ENCODE measurements at regions not wholly inside any gene's neighbourhood (a gene's known extent, or its start where the extent isn't known, plus 50 kb on each side); places are given as distances from the start of the nearest gene placed in this dataset.

- intact Hi-C loops (cut with DNase I): no loop called here
- Histone ChIP-seq H3K9me3 (no peaks in the 10 kb centered on the region), H3K4me1 (no peaks in the 10 kb centered on the region), H3K27ac (replicated peaks in 1 of 4) (no peak overlapping the region), H3K36me3 (no peaks in the 10 kb centered on the region), H3K4me3 (no peak overlapping the region), H3K27me3 (no peaks in the 10 kb centered on the region)
- no peak for TF ChIP-seq POLR2A (IDR thresholded peaks at IDR 0.05; ENCODE audit: low read depth)
- no peak for TF ChIP-seq POLR2AphosphoS5 (IDR thresholded peaks at IDR 0.05)
- TF ChIP-seq, protein P1, sequence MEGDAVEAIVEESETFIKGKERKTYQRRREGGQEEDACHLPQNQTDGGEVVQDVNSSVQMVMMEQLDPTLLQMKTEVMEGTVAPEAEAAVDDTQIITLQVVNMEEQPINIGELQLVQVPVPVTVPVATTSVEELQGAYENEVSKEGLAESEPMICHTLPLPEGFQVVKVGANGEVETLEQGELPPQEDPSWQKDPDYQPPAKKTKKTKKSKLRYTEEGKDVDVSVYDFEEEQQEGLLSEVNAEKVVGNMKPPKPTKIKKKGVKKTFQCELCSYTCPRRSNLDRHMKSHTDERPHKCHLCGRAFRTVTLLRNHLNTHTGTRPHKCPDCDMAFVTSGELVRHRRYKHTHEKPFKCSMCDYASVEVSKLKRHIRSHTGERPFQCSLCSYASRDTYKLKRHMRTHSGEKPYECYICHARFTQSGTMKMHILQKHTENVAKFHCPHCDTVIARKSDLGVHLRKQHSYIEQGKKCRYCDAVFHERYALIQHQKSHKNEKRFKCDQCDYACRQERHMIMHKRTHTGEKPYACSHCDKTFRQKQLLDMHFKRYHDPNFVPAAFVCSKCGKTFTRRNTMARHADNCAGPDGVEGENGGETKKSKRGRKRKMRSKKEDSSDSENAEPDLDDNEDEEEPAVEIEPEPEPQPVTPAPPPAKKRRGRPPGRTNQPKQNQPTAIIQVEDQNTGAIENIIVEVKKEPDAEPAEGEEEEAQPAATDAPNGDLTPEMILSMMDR (IDR thresholded peaks at IDR 0.05): no peak
- TF ChIP-seq EP300 (IDR thresholded peaks at IDR 0.05): no peak
- no peak for DNase-seq (ENCODE audit: extremely low spot score)
- WGBS: 82% methylated on average over 6 of the region's 6 CpGs
Measured at GRCh38 chr7:67698354-67698753, 701.7 kb downstream of the TYW1 start.

DNA sequence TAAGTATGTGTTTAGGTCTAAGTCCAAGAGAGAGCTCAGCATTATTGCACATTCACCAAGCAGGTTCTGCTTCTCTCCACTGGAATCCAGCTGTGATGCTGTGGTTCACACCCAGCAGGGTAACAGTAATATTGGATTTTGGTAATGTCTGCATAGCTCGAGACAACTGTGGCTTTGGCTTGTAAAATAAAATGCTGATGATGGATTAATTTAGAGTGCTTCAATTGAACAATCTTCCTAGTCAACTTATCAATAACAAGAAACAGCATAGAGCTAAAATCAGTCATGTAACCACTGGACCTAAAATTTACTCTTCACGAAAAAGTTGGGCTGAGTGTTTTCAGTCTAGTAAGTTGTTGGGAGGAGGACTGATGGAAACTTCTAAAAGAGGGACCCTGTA, 709.2 kb downstream of the TYW1 start:
- Histone ChIP-seq H3K4me1 (no peaks in the 10 kb centered on the region), H3K4me3 (no peak overlapping the region), H3K27me3 (no peaks in the 10 kb centered on the region), H3K9me3 (peaks cover 0 to 6% (median 2%) of the 10 kb centered on the region in 4 donors), H3K36me3 (no peaks in the 10 kb centered on the region), H3K27ac (replicated peaks in 1 of 4) (no peak overlapping the region)
- no peak for DNase-seq (ENCODE audit: extremely low spot score)
- TF ChIP-seq EP300 (IDR thresholded peaks at IDR 0.05) (no peak), POLR2AphosphoS5 (IDR thresholded peaks at IDR 0.05) (no peak)
- WGBS: 77% methylated on average over 2 of the region's 2 CpGs
- intact Hi-C loops (cut with DNase I): no loop called here

DNA sequence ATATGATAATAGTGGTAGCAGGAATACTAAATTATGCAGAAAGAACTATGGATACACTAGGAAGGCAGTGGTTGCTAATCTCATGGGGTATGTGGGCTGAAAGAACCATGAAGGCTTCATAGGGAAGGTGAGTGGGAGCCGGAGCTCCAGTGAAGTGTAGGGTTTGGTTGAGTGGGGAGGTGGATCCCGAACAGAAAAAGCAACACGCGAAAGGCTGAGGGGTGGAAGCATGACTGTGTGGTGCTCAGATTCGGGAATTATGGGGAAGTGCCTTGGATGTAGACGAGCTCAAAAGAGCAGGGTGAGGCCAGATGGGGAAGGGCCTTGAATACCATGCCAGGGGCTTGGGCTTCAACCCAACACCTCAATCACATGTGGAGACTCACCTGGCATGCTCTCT, 715.1 kb downstream of the TYW1 start:
- TF ChIP-seq, protein P1 (IDR thresholded peaks at IDR 0.05): no peak
- no peak for TF ChIP-seq POLR2AphosphoS5 (IDR thresholded peaks at IDR 0.05)
- no peak for TF ChIP-seq EP300 (IDR thresholded peaks at IDR 0.05)
- TF ChIP-seq POLR2A (IDR thresholded peaks at IDR 0.05; ENCODE audit: low read depth): no peak
- peaks cover 0 to 6% (median 2%) of the 10 kb centered on the region in 4 donors for H3K9me3 ChIP-seq
- WGBS: 93% methylated on average over 6 of the region's 6 CpGs
- no peak overlapping the region for H3K27ac ChIP-seq (replicated peaks in 1 of 4)
- intact Hi-C loops (cut with DNase I): no loop called here
- H3K27me3 ChIP-seq: no peaks in the 10 kb centered on the region
- no peak overlapping the region for H3K4me3 ChIP-seq
- no peak for DNase-seq (ENCODE audit: extremely low spot score)
- no peaks in the 10 kb centered on the region for H3K36me3 ChIP-seq
- H3K4me1 ChIP-seq: no peaks in the 10 kb centered on the region

DNA sequence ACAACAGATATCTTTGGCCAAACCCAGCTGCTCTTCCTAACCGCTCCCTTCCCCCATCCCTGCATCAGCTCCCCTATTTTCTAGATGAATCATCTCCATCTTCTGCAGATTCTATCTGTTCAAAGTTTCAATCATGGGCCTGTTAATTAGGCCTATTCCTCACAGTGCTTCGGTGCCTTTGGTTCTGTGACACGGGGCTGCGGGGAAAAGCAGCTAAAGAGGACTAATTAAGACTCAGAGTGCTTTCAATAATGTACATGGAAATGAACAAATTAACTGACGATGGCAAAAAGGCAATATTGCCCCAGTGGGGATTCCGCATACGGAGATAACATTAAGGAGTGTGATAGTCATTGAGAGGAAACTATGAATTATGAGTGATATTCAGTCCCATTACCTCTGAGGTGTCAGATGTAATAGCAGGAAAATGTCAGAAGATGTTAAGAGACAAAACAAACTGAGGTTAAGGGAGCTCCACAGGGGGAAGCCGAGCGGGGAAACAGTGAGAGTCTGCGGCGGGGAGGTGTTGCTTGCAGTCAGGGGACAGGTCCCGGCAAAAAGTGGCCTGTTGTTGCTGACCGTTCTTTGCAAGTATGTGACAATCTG, 716.9 kb downstream of the TYW1 start:
- H3K4me1 ChIP-seq: no peaks in the 10 kb centered on the region
- H3K9me3 ChIP-seq: peaks cover 0 to 5% (median 2%) of the 10 kb centered on the region in 4 donors
- no peak overlapping the region for H3K4me3 ChIP-seq
- DNase-seq (ENCODE audit: extremely low spot score): no peak
- no peak for TF ChIP-seq EP300 (IDR thresholded peaks at IDR 0.05)
- no peak for TF ChIP-seq POLR2A (IDR thresholded peaks at IDR 0.05; ENCODE audit: low read depth)
- TF ChIP-seq POLR2AphosphoS5 (IDR thresholded peaks at IDR 0.05): no peak
- TF ChIP-seq, protein P1 (IDR thresholded peaks at IDR 0.05): no peak
- H3K27me3 ChIP-seq: no peaks in the 10 kb centered on the region
- H3K27ac ChIP-seq (replicated peaks in 1 of 4): no peak overlapping the region
- no peaks in the 10 kb centered on the region for H3K36me3 ChIP-seq
- intact Hi-C loops (cut with DNase I): no loop called here
- WGBS: 79% methylated on average over 13 of the region's 13 CpGs

DNA sequence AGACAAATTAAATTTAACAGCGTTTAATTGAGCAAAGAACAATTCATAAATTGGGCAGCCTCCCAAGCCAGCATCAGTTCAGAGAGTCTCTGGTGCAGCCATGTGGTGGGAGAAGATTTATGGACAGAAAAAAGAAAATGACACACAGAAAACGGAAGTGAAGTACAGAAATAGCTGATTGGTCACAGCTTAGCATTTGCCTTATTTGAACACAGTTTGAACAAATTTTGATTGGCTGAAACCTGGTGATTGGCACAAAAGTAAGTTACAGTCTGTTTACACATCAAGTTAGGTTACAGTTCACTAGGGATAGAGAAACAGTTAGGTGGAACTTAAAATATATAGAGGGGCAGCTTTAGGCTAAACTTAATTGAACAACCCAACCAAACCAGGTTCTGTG, 720.1 kb downstream of the TYW1 start:
- intact Hi-C loops (cut with DNase I): no loop called here
- H3K27me3 ChIP-seq: no peaks in the 10 kb centered on the region
- 46% methylated on average over 2 of the region's 2 CpGs for WGBS
- no peaks in the 10 kb centered on the region for H3K9me3 ChIP-seq
- no peaks in the 10 kb centered on the region for H3K4me1 ChIP-seq
- no peak overlapping the region for H3K27ac ChIP-seq (replicated peaks in 1 of 4)
- no peak overlapping the region for H3K4me3 ChIP-seq
- H3K36me3 ChIP-seq: no peaks in the 10 kb centered on the region
- DNase-seq (ENCODE audit: extremely low spot score): no peak
- TF ChIP-seq POLR2A (IDR thresholded peaks at IDR 0.05; ENCODE audit: low read depth): no peak
- TF ChIP-seq, protein P1 (IDR thresholded peaks at IDR 0.05): no peak
- no peak for TF ChIP-seq POLR2AphosphoS5 (IDR thresholded peaks at IDR 0.05)
- TF ChIP-seq EP300 (IDR thresholded peaks at IDR 0.05): no peak

All from esophagus muscularis mucosa (tissue), 4 donors.